ENCODE measurements at regions not wholly inside any gene's neighbourhood (a gene's known extent, or its start where the extent isn't known, plus 50 kb on each side); places are given as distances from the start of the nearest gene placed in this dataset.

DNA sequence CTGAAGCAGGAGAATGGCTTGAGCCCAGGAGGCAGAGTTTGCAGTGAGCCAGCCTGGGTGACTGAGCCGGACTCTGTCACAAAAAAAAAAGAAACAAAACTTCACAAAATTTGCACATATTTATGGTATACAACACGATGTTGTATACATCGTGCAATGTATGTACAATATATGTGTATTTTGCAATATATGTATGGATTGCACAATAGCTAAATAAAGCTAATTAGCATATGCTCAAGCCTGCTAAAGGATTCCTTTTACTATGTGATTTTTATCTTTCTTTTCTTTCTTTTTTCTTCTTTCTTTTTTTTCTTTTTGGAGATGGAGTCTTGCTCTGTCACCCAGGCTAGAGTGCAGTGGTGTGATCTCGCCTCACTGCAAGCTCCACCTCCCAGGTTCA lies 368.0 kb upstream of the FAM98A start:
- no peaks in the 10 kb centered on the region for H3K9me2 ChIP-seq (replicated peaks; ENCODE audit: control insufficient read depth, low read length)

DNA sequence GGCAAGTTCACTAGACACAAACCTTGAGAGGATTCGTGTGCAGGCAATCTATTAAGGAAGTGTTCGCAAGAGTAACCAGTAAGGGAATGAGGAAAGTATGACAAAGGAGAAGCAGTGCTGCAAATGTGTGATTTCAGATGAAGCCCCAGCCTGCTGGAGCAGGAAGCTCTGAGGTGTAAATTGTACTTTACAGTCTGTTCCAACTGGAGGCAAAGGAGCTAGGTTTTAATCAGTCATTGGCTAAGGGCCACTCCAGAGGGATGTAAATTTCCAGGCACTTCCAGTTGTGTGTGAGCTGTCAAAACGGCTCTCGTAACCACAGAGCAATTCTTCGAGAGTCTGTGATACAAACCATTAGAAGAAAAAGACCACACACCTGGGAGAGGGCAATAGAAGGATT lies 359.5 kb upstream of the FAM98A start:
- H4K20me1 ChIP-seq (ENCODE audit: control insufficient read depth, insufficient read depth, low read depth, low read length): no peaks in the 10 kb centered on the region
- H3K9me3 ChIP-seq (ENCODE audit: control insufficient read depth, insufficient read depth, low read length): no peaks in the 10 kb centered on the region
- no peak overlapping the region for H3K27ac ChIP-seq (ENCODE audit: low read depth, low read length)
- H3K4me3 ChIP-seq (ENCODE audit: low read length): no peak overlapping the region
- no peaks in the 10 kb centered on the region for H3K4me1 ChIP-seq (ENCODE audit: control insufficient read depth, low read length)
- H3F3A ChIP-seq (ENCODE audit: control insufficient read depth, insufficient read depth): no peaks in the 10 kb centered on the region
- no peaks in the 10 kb centered on the region for H3K27me3 ChIP-seq (ENCODE audit: control insufficient read depth, low read length)
- no peaks in the 10 kb centered on the region for H3K79me2 ChIP-seq (ENCODE audit: control insufficient read depth, low read length)
- H3K36me3 ChIP-seq (ENCODE audit: control insufficient read depth, low read length): no peaks in the 10 kb centered on the region
- no peak for TF ChIP-seq EZH2phosphoT487 (IDR thresholded peaks at IDR 0.05; ENCODE audit: borderline replicate concordance, low read length)
- no peak for TF ChIP-seq CTCF (IDR thresholded peaks at IDR 0.05; ENCODE audit: low read depth, low read length, poor library complexity, severe bottlenecking)
- no peak overlapping the region for H3K4me2 ChIP-seq (ENCODE audit: low read length)
- H3K9me2 ChIP-seq (replicated peaks; ENCODE audit: control insufficient read depth, low read length): no peaks in the 10 kb centered on the region

More for the DNA sequence above, 368.0 kb upstream of the FAM98A start:
- H3F3A ChIP-seq (ENCODE audit: control insufficient read depth, insufficient read depth): no peaks in the 10 kb centered on the region
- no peaks in the 10 kb centered on the region for H3K27me3 ChIP-seq (ENCODE audit: control insufficient read depth, low read length)
- H3K79me2 ChIP-seq (ENCODE audit: control insufficient read depth, low read length): no peaks in the 10 kb centered on the region
- no peak overlapping the region for H3K27ac ChIP-seq (ENCODE audit: low read depth, low read length)
- no peaks in the 10 kb centered on the region for H4K20me1 ChIP-seq (ENCODE audit: control insufficient read depth, insufficient read depth, low read depth, low read length)
- H3K4me1 ChIP-seq (ENCODE audit: control insufficient read depth, low read length): no peaks in the 10 kb centered on the region
- no peak overlapping the region for H3K4me3 ChIP-seq (ENCODE audit: low read length)
- no peak for TF ChIP-seq CTCF (IDR thresholded peaks at IDR 0.05; ENCODE audit: low read depth, low read length, poor library complexity, severe bottlenecking)
- no peak for TF ChIP-seq EZH2phosphoT487 (IDR thresholded peaks at IDR 0.05; ENCODE audit: borderline replicate concordance, low read length)
- no peak overlapping the region for H3K4me2 ChIP-seq (ENCODE audit: low read length)
- H3K9me3 ChIP-seq (ENCODE audit: control insufficient read depth, insufficient read depth, low read length): no peaks in the 10 kb centered on the region
- H3K36me3 ChIP-seq (ENCODE audit: control insufficient read depth, low read length): no peaks in the 10 kb centered on the region

DNA sequence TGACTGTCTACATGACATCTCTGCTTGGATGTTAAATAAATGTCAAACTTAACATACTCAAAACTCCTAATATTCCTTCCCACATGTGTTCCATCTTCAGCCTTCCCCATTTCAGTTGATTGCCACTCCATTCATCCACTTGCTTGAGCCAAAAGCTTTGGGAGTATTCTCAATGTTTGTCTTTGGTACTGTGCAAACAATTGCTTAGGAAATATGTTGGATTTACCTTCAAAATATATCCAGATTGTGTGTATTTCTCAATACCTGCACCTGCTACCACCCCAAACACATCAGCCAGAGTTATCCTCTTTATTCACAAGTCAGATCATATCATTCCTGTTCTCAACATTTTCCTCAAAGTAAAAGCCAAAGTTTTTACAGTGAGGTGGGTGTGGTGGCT lies 350.3 kb upstream of the FAM98A start:
- no peaks in the 10 kb centered on the region for H4K20me1 ChIP-seq (ENCODE audit: control insufficient read depth, insufficient read depth, low read depth, low read length)
- no peaks in the 10 kb centered on the region for H3F3A ChIP-seq (ENCODE audit: control insufficient read depth, insufficient read depth)
- TF ChIP-seq EZH2phosphoT487 (IDR thresholded peaks at IDR 0.05; ENCODE audit: borderline replicate concordance, low read length) (no peak), CTCF (IDR thresholded peaks at IDR 0.05; ENCODE audit: low read depth, low read length, poor library complexity, severe bottlenecking) (no peak)
- H3K4me3 ChIP-seq (ENCODE audit: low read length): no peak overlapping the region
- no peaks in the 10 kb centered on the region for H3K9me3 ChIP-seq (ENCODE audit: control insufficient read depth, insufficient read depth, low read length)
- no peak overlapping the region for H3K4me2 ChIP-seq (ENCODE audit: low read length)
- no peaks in the 10 kb centered on the region for H3K4me1 ChIP-seq (ENCODE audit: control insufficient read depth, low read length)
- H3K27ac ChIP-seq (ENCODE audit: low read depth, low read length): no peak overlapping the region
- H3K9me2 ChIP-seq (replicated peaks; ENCODE audit: control insufficient read depth, low read length): no peaks in the 10 kb centered on the region
- no peaks in the 10 kb centered on the region for H3K36me3 ChIP-seq (ENCODE audit: control insufficient read depth, low read length)
- H3K79me2 ChIP-seq (ENCODE audit: control insufficient read depth, low read length): no peaks in the 10 kb centered on the region
- no peaks in the 10 kb centered on the region for H3K27me3 ChIP-seq (ENCODE audit: control insufficient read depth, low read length)

- Histone ChIP-seq H3K9me3 (ENCODE audit: control insufficient read depth, insufficient read depth, low read length) (no peaks in the 10 kb centered on the region), H3K27ac (ENCODE audit: low read depth, low read length) (no peak overlapping the region), H3K36me3 (ENCODE audit: control insufficient read depth, low read length) (no peaks in the 10 kb centered on the region), H3K4me3 (ENCODE audit: low read length) (no peak overlapping the region), H3K27me3 (ENCODE audit: control insufficient read depth, low read length) (no peaks in the 10 kb centered on the region), H3F3A (ENCODE audit: control insufficient read depth, insufficient read depth) (no peaks in the 10 kb centered on the region), H3K4me2 (ENCODE audit: low read length) (no peak overlapping the region), H3K4me1 (ENCODE audit: control insufficient read depth, low read length) (no peaks in the 10 kb centered on the region), H4K20me1 (ENCODE audit: control insufficient read depth, insufficient read depth, low read depth, low read length) (no peaks in the 10 kb centered on the region), H3K79me2 (ENCODE audit: control insufficient read depth, low read length) (no peaks in the 10 kb centered on the region), H3K9me2 (replicated peaks; ENCODE audit: control insufficient read depth, low read length) (no peaks in the 10 kb centered on the region)
- TF ChIP-seq EZH2phosphoT487 (IDR thresholded peaks at IDR 0.05; ENCODE audit: borderline replicate concordance, low read length) (no peak), CTCF (IDR thresholded peaks at IDR 0.05; ENCODE audit: low read depth, low read length, poor library complexity, severe bottlenecking) (no peak)
Observed at GRCh38 chr2:33946193-33946592, 347.1 kb upstream of the FAM98A start.
